ENCODE measurements at regions not wholly inside any gene's neighbourhood (a gene's known extent, or its start where the extent isn't known, plus 50 kb on each side); places are given as distances from the start of the nearest gene placed in this dataset.

DNA sequence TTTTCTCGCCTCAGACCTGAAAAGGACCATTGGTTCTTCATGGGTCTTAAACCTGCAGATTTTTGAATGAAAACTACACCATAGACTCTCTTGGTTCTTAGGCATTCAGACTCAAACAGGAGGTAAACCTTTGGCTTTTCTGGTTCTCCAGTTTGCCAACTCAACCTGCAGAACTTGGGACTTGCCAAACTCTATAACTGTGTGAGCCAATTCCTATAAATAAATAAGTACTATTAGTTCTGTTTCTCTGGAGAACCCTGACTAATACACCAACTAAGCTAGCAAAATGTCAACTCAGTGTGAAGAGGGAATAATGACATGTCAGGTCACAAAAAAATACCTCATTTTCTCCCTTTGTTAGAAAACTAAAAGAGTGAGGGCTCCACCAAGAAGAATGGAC lies 374.6 kb downstream of the RAB28 start:
- DNase-seq (ENCODE audit: low read depth) = no peak
- no peak overlapping the region for H3K4me3 ChIP-seq (ENCODE audit: low read depth, low read length)
- TF ChIP-seq CTCF (conservative IDR thresholded peaks at IDR 0.05; ENCODE audit: low read depth, low read length) = no peak

DNA sequence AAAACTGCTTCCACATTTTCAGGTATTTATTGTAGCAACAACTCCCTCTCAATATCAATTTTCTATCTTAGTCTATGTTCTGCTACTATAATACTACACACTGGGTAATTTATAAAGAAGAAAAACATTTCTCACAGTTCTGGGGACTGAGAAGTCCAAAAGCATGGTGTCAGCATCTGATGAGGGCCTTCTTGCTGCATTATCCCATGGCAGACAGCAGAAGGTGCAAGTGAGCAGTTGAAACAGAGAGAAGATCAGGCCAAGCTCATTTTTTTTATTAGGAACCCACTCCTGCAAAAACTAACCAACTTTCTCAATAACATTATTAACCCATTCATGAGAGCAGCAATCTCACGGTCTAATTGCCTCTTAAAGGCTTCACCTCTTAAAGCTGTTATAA lies 376.0 kb downstream of the RAB28 start:
- no peak for TF ChIP-seq CTCF (conservative IDR thresholded peaks at IDR 0.05; ENCODE audit: low read depth, low read length)
- DNase-seq (ENCODE audit: low read depth) = no peak

DNA sequence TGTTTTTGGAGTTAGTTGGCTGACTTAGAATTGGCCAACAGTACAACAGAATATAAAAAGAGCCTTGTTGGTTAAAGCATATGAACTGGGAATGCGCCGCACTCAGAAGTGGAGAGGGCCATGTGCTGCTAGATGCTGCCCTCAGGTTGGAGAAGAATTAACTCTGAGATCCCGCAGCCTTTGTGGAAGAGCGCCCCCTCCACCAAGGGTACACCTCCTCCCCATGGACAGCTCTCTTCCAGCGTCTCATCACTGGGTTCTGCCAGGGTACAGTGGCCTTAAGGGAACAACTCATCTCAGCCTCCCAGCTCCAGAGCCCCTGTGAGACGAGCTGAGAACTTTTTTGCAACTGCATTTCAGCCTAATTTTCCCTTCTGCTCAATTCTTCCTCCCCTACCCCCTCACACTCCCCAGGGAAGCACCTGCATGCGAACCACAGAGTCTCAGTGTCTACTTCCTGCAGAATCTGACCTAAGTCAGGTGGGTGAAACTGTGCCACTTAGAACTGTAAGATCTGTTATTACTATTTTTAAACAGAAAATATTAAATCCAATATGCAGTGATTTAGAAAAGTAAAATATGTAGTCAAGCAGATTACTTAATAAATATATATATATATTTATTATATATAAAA lies 380.6 kb downstream of the RAB28 start:
- no peak for TF ChIP-seq CTCF (conservative IDR thresholded peaks at IDR 0.05; ENCODE audit: low read depth, low read length)
- no peak overlapping the region for H3K4me3 ChIP-seq (ENCODE audit: low read depth, low read length)
- DNase-seq (ENCODE audit: low read depth) = no peak

More for the DNA sequence above, 376.0 kb downstream of the RAB28 start:
- H3K4me3 ChIP-seq (ENCODE audit: low read depth, low read length) = no peak overlapping the region

DNA sequence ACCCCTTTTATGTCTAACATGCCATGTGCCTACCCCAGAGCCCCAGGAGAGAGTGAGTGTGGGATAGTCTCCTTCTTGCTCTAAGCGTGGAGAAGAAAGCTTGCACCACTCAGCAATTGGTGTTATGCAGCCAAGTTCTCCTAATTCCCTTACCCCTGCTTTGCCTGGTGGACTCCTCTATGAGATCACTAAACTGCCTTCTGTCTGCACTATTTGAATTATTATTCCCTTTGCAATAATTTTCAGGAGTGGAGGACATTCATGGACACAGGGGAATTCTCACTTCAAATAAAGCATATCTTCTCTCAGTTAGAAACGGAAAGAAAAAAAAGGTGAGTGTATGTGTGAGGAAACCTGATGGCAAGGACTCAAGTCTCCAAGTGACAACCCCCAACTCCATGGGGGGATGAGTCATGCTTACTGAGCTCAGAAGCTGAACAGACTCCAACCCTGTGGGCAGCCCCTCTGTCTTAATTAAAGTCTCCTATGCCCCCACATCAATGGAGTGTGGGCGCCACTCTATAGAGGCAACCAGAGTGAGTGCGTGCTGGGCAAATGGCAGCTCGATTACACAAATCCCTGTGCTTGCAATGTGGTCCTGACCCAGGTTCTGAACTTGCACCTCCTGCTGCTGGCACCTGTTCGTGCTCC lies 381.9 kb downstream of the RAB28 start:
- DNase-seq (ENCODE audit: low read depth) = no peak
- no peak for TF ChIP-seq CTCF (conservative IDR thresholded peaks at IDR 0.05; ENCODE audit: low read depth, low read length)
- no peak overlapping the region for H3K4me3 ChIP-seq (ENCODE audit: low read depth, low read length)

DNA sequence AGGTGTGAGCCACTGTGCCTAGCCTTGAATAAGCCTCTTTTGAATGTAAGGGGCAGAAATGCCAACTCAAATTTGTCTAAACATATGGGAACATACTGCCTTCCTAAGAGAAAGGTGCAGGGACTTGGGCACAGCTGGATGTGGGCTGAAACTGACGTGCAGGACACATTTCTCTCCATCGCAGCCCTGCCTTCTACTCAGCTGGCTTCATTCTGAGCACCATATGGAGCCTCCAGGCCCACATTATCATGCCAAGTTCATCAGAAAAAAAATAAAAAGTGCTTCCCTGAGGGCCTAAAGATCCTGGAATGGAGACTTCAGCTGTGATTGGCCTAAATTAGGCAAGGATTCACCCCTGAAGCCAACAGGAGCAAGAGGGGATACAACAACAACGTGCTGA lies 386.2 kb downstream of the RAB28 start:
- DNase-seq (ENCODE audit: low read depth) = no peak
- no peak for TF ChIP-seq CTCF (conservative IDR thresholded peaks at IDR 0.05; ENCODE audit: low read depth, low read length)
- no peak overlapping the region for H3K4me3 ChIP-seq (ENCODE audit: low read depth, low read length)

- no peak for DNase-seq (ENCODE audit: low read depth)
- no peak for TF ChIP-seq CTCF (conservative IDR thresholded peaks at IDR 0.05; ENCODE audit: low read depth, low read length)
- H3K4me3 ChIP-seq (ENCODE audit: low read depth, low read length) = no peak overlapping the region
Measured at GRCh38 chr4:13095722-13096121, 388.4 kb downstream of the RAB28 start.

DNA sequence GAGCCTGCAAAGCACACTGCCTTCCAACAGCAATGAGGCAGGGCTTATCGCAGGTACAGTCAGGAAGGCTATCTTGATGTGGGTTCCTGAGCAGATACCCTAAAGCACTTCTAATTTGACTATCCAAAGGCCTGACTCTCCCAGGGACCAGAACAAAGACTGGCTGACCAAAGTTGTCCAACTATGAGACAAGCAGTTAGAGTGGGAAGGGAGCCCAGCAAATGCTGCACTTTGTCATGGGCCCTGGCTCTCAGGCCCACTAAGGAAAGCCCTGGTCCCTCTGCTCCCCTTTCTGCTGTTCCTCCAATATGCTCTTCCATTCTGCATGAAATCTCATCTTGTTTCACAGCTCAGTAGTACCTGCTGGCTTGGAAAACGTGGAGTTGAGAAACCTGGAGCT lies 391.0 kb downstream of the RAB28 start:
- TF ChIP-seq CTCF (conservative IDR thresholded peaks at IDR 0.05; ENCODE audit: low read depth, low read length) = no peak
- DNase-seq (ENCODE audit: low read depth) = no peak
- no peak overlapping the region for H3K4me3 ChIP-seq (ENCODE audit: low read depth, low read length)

Data from epithelial cell of proximal tubule (primary cell).